ENCODE measurements at regions not wholly inside any gene's neighbourhood (a gene's known extent, or its start where the extent isn't known, plus 50 kb on each side); places are given as distances from the start of the nearest gene placed in this dataset.

GRCh38 chr10:62540389-62540788 is 166.2 kb downstream of the ZNF365 start:
- in situ Hi-C loops (cut with HindIII; ENCODE audit: low sequenced_read_pairs) = no loop called here
- DNase-seq (ENCODE audit: low spot score) = no peak

GRCh38 chr10:62541811-62542210 is 167.6 kb downstream of the ZNF365 start:
- no peak for DNase-seq (ENCODE audit: low spot score)
- in situ Hi-C loops (cut with HindIII; ENCODE audit: low sequenced_read_pairs) = no loop called here

GRCh38 chr10:62543571-62544355 is 169.6 kb downstream of the ZNF365 start:
- no peak for DNase-seq (ENCODE audit: low spot score)
- in situ Hi-C loops (cut with HindIII; ENCODE audit: low sequenced_read_pairs) = no loop called here

GRCh38 chr10:62545160-62546066 is 171.2 kb downstream of the ZNF365 start:
- in situ Hi-C loops (cut with HindIII; ENCODE audit: low sequenced_read_pairs) = no loop called here
- no peak for DNase-seq (ENCODE audit: low spot score)

GRCh38 chr10:62548686-62549085 is 174.5 kb downstream of the ZNF365 start:
- in situ Hi-C loops (cut with HindIII; ENCODE audit: low sequenced_read_pairs) = no loop called here
- DNase-seq (ENCODE audit: low spot score) = no peak

GRCh38 chr10:62550173-62550572 is 176.0 kb downstream of the ZNF365 start:
- in situ Hi-C loops (cut with HindIII; ENCODE audit: low sequenced_read_pairs) = no loop called here
- no peak for DNase-seq (ENCODE audit: low spot score)

GRCh38 chr10:62554632-62555199 is 180.5 kb downstream of the ZNF365 start:
- DNase-seq (ENCODE audit: low spot score) = peak; percentile 55
- in situ Hi-C loops (cut with HindIII; ENCODE audit: low sequenced_read_pairs) = no loop called here

GRCh38 chr10:62559481-62560200 is 185.5 kb downstream of the ZNF365 start:
- DNase-seq (ENCODE audit: low spot score) = no peak
- in situ Hi-C loops (cut with HindIII; ENCODE audit: low sequenced_read_pairs) = no loop called here

- in situ Hi-C loops (cut with HindIII; ENCODE audit: low sequenced_read_pairs) = no loop called here
- DNase-seq (ENCODE audit: low spot score) = no peak
Observed at GRCh38 chr10:62560201-62560819, 186.1 kb downstream of the ZNF365 start.

- in situ Hi-C loops (cut with HindIII; ENCODE audit: low sequenced_read_pairs) = no loop called here
- no peak for DNase-seq (ENCODE audit: low spot score)
Observed at GRCh38 chr10:62561151-62561550, 187.0 kb downstream of the ZNF365 start.

GRCh38 chr10:62562101-62562500 is 187.9 kb downstream of the ZNF365 start:
- no peak for DNase-seq (ENCODE audit: low spot score)
- in situ Hi-C loops (cut with HindIII; ENCODE audit: low sequenced_read_pairs) = no loop called here

GRCh38 chr10:62562795-62563194 is 188.6 kb downstream of the ZNF365 start:
- in situ Hi-C loops (cut with HindIII; ENCODE audit: low sequenced_read_pairs) = no loop called here
- no peak for DNase-seq (ENCODE audit: low spot score)

GRCh38 chr10:62573929-62574328 is 199.8 kb downstream of the ZNF365 start:
- no peak for DNase-seq (ENCODE audit: low spot score)
- in situ Hi-C loops (cut with HindIII; ENCODE audit: low sequenced_read_pairs) = no loop called here

GRCh38 chr10:62577076-62577475 is 202.9 kb downstream of the ZNF365 start:
- in situ Hi-C loops (cut with HindIII; ENCODE audit: low sequenced_read_pairs) = no loop called here
- no peak for DNase-seq (ENCODE audit: low spot score)

GRCh38 chr10:62577666-62578291 is 203.6 kb downstream of the ZNF365 start:
- in situ Hi-C loops (cut with HindIII; ENCODE audit: low sequenced_read_pairs) = no loop called here
- DNase-seq (ENCODE audit: low spot score) = no peak

GRCh38 chr10:62578301-62578700 is 204.1 kb downstream of the ZNF365 start:
- no peak for DNase-seq (ENCODE audit: low spot score)
- in situ Hi-C loops (cut with HindIII; ENCODE audit: low sequenced_read_pairs) = no loop called here

- in situ Hi-C loops (cut with HindIII; ENCODE audit: low sequenced_read_pairs) = no loop called here
- no peak for DNase-seq (ENCODE audit: low spot score)
Observed at GRCh38 chr10:62578916-62579315, 204.7 kb downstream of the ZNF365 start.

GRCh38 chr10:62580396-62580795 is 206.2 kb downstream of the ZNF365 start:
- in situ Hi-C loops (cut with HindIII; ENCODE audit: low sequenced_read_pairs) = no loop called here
- no peak for DNase-seq (ENCODE audit: low spot score)

GRCh38 chr10:62581351-62581750 is 207.2 kb downstream of the ZNF365 start:
- in situ Hi-C loops (cut with HindIII; ENCODE audit: low sequenced_read_pairs) = no loop called here
- no peak for DNase-seq (ENCODE audit: low spot score)

All from G401 (cell line).